ENCODE measurements at regions not wholly inside any gene's neighbourhood (a gene's known extent, or its start where the extent isn't known, plus 50 kb on each side); places are given as distances from the start of the nearest gene placed in this dataset.

DNA sequence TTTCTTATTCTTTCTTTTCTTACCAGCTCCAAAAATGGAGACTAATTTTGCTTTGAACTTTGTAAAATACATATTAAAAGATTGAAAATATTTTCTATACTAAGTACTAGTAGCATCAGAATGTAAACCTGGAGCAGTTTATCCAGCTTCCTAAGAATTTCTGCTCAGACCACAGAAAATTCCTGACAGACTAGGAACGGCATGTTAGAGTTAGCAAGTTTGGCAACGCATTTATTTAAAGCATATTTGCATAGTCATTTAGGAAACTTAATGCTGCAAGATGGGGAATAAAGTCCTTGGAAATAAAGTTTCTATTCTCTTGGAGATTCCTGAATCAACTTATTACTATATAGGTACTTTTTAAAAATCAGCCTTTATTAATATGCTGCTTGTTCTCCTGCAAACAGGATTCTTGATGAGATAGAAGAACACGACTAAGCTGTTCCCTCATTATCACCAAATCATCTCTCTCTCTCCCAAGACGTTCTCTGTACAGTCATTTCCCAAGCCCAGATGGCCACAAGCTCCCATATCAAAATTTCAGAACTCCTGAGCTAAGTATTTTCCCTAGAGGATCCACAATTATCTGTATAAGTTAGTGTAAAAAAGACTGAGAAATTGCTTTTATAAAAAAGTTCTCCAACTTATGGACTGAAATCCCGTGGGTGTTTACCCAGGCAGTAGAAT lies 305.8 kb upstream of the NEBL start:
- ChIA-PET POLR2A (interaction anchor here (0.6 kb wide), 1 partner anchor 35 kb away, joined by 9 read pairs; no protein-coding TSS in a partner anchor), CTCF (interaction anchor here (0.7 kb wide), 1 partner anchor 110 kb away, joined by 5 read pairs; no protein-coding TSS in a partner anchor)
- H3K9me3 ChIP-seq (ENCODE audit: control insufficient read depth, insufficient read depth, low read length), result peaks cover 5% of the 10 kb centered on the region; the same call in 1 of the 2 replicates
- TF ChIP-seq, protein P1, sequence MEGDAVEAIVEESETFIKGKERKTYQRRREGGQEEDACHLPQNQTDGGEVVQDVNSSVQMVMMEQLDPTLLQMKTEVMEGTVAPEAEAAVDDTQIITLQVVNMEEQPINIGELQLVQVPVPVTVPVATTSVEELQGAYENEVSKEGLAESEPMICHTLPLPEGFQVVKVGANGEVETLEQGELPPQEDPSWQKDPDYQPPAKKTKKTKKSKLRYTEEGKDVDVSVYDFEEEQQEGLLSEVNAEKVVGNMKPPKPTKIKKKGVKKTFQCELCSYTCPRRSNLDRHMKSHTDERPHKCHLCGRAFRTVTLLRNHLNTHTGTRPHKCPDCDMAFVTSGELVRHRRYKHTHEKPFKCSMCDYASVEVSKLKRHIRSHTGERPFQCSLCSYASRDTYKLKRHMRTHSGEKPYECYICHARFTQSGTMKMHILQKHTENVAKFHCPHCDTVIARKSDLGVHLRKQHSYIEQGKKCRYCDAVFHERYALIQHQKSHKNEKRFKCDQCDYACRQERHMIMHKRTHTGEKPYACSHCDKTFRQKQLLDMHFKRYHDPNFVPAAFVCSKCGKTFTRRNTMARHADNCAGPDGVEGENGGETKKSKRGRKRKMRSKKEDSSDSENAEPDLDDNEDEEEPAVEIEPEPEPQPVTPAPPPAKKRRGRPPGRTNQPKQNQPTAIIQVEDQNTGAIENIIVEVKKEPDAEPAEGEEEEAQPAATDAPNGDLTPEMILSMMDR (IDR thresholded peaks at IDR 0.05; ENCODE audit: low read depth, low read length), result no peak
- no peaks in the 10 kb centered on the region for H3K27me3 ChIP-seq (ENCODE audit: control insufficient read depth, insufficient read depth, low read length)
- H3K27ac ChIP-seq (ENCODE audit: low read depth, low read length), result no peak overlapping the region
- DNase-seq (ENCODE audit: low read depth, low spot score), result no peak
- no peak overlapping the region for H3K4me3 ChIP-seq (ENCODE audit: low read depth, low read length)

DNA sequence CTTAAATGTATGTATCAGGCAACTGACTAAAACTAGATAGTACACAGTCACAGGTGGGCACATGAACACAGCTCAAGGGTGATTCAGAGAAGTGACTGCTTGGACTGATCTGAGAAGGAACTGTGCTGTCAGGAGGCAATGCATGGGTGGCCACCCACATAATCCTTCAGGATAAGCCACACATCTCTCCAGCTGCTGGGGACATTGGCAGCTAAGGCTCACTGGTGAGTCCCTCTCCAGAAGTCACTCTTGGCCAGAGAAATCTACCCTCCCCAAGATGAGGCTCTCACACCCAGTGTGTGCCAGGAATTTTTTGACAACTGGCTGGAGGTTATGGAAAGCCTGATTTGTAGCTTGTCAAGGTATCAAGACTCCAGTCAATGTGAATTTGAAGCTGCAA lies 302.4 kb upstream of the NEBL start:
- Histone ChIP-seq H3K27me3 (ENCODE audit: control insufficient read depth, insufficient read depth, low read length) (no peaks in the 10 kb centered on the region), H3K27ac (ENCODE audit: low read depth, low read length) (no peak overlapping the region), H3K9me3 (ENCODE audit: control insufficient read depth, insufficient read depth, low read length) (no peaks in the 10 kb centered on the region), H3K4me3 (ENCODE audit: low read depth, low read length) (no peak overlapping the region)
- ChIA-PET POLR2A (no interaction called here), CTCF (no interaction called here)
- TF ChIP-seq, protein P1 (IDR thresholded peaks at IDR 0.05; ENCODE audit: low read depth, low read length), result no peak
- no peak for DNase-seq (ENCODE audit: low read depth, low spot score)

DNA sequence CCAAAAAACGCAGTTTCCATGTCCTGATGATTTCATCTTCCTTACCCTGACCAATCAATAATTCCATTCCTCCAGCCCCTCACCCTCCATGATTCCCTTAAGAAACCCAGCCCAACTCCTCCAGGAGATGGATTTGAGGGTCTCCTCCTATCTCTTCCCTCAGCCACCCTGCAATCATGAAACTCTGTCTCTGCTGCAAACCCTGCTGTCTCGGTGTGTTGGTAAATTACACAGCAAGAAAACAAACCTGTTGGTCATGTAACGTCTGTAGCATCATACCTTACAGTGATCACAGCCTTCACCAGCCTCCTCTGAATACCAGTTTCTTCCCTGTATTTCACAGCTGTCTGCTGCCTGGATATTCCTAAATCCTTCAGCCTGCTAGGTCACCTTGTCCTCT lies 300.7 kb upstream of the NEBL start:
- no peaks in the 10 kb centered on the region for H3K27me3 ChIP-seq (ENCODE audit: control insufficient read depth, insufficient read depth, low read length)
- TF ChIP-seq, protein P1 (IDR thresholded peaks at IDR 0.05; ENCODE audit: low read depth, low read length), result no peak
- H3K9me3 ChIP-seq (ENCODE audit: control insufficient read depth, insufficient read depth, low read length), result no peaks in the 10 kb centered on the region
- H3K4me3 ChIP-seq (ENCODE audit: low read depth, low read length), result no peak overlapping the region
- ChIA-PET POLR2A (no interaction called here), CTCF (interaction anchor here (1.2 kb wide), 1 partner anchor 80 kb away, joined by 3 read pairs; no protein-coding TSS in a partner anchor)
- no peak overlapping the region for H3K27ac ChIP-seq (ENCODE audit: low read depth, low read length)
- DNase-seq (ENCODE audit: low read depth, low spot score), result no peak

DNA sequence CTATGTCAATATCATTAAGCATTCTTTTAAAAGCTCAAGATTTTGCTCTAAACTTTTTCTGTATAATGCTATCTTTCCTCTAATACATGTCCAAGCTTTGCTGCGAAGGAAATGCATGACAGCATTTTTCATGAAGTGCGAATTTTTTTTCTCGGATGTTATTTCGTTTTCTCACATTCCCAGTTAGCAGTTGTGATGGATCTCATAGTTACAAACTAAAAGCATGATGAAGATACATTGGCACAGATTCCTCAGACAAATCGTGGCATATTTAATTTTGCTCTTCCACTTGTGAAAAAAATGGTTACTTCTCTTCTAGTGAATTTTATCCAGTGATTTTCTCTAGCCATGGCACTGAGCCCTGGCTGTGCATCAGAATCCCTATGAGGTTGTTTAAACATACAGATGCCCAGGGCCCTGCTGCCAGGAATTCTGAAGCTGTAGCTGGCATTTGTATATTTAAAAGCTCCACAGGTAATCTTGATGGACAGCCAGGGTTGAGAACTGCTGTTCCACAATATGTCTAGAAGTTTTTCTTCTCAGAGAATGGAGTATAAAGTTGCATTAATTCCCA lies 299.8 kb upstream of the NEBL start:
- no peaks in the 10 kb centered on the region for H3K27me3 ChIP-seq (ENCODE audit: control insufficient read depth, insufficient read depth, low read length)
- H3K4me3 ChIP-seq (ENCODE audit: low read depth, low read length), result no peak overlapping the region
- H3K27ac ChIP-seq (ENCODE audit: low read depth, low read length), result no peak overlapping the region
- CTCF ChIA-PET, result interaction anchor here (1.2 kb wide), 1 partner anchor 81 kb away, joined by 3 read pairs; no protein-coding TSS in a partner anchor
- POLR2A ChIA-PET, result no interaction called here
- no peaks in the 10 kb centered on the region for H3K9me3 ChIP-seq (ENCODE audit: control insufficient read depth, insufficient read depth, low read length)
- TF ChIP-seq, protein P1 (IDR thresholded peaks at IDR 0.05; ENCODE audit: low read depth, low read length), result no peak
- no peak for DNase-seq (ENCODE audit: low read depth, low spot score)

DNA sequence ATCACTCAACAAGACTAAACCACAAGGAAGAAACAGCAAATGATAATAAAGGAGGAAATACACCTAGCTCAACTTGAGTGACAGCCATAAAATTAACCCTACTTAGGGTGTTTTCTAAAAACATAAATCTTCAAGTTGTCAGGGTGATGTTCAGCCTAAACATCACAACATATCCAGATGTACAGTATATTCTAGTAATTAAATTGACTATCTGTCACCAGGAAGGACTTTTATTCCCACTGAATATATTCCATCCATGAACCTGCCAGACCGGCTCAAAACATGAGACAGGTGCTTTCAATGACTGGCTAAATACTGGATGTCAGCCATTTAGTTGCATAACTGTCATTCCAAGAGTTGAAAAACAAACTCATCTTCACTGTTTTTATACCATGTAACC lies 298.1 kb upstream of the NEBL start:
- TF ChIP-seq, protein P1 (IDR thresholded peaks at IDR 0.05; ENCODE audit: low read depth, low read length), result no peak
- Histone ChIP-seq H3K9me3 (ENCODE audit: control insufficient read depth, insufficient read depth, low read length) (no peaks in the 10 kb centered on the region), H3K27ac (ENCODE audit: low read depth, low read length) (no peak overlapping the region), H3K27me3 (ENCODE audit: control insufficient read depth, insufficient read depth, low read length) (no peaks in the 10 kb centered on the region), H3K4me3 (ENCODE audit: low read depth, low read length) (no peak overlapping the region)
- DNase-seq (ENCODE audit: low read depth, low spot score), result no peak
- ChIA-PET CTCF (interaction anchor here (0.6 kb wide), 1 partner anchor 30 kb away, joined by 3 read pairs; no protein-coding TSS in a partner anchor), POLR2A (no interaction called here)

Data from AG04450 (cell line).